Trophoblast cell (in vitro differentiated cells and primary cell): ENCODE measurements at regions not wholly inside any gene's neighbourhood (a gene's known extent, or its start where the extent isn't known, plus 50 kb on each side); places are given as distances from the start of the nearest gene placed in this dataset.
A peak's percentile ranks its signal among the peaks of the same experiment; 100 is the strongest.

Experiments used
- DNase-seq, 2 donors: peaks; one replicate each; pipeline ENCODE4 v3.0.0-alpha.2; 2016
- H2AFZ ChIP-seq: 2 replicates; pipeline ENCODE4 v1.6.1; 2013; ENCODE audit warnings: low read length, moderate library complexity, mild to moderate bottlenecking; ENCODE audit not compliant: insufficient read depth, poor library complexity
- H2AK5ac ChIP-seq: 2 replicates; pipeline ENCODE4 v1.6.1; 2013; ENCODE audit warnings: mild to moderate bottlenecking, low read length
- H2BK120ac ChIP-seq: 2 replicates; pipeline ENCODE4 v1.6.1; 2013; ENCODE audit warnings: low read length, mild to moderate bottlenecking, moderate library complexity; ENCODE audit not compliant: insufficient read depth, poor library complexity
- H2BK12ac ChIP-seq: 2 replicates; pipeline ENCODE4 v1.6.1; 2013; ENCODE audit warnings: mild to moderate bottlenecking, low read length, moderate library complexity
- H2BK5ac ChIP-seq: 2 replicates; pipeline ENCODE4 v1.6.1; 2013; ENCODE audit warnings: low read length, low read depth, moderate library complexity, mild to moderate bottlenecking; ENCODE audit not compliant: poor library complexity
- H3K14ac ChIP-seq: 2 replicates; pipeline ENCODE4 v1.6.1; 2013; ENCODE audit warnings: mild to moderate bottlenecking, low read length
- H3K18ac ChIP-seq: 2 replicates; pipeline ENCODE4 v1.6.1; 2013; ENCODE audit warnings: mild to moderate bottlenecking, low read length
- H3K23ac ChIP-seq: 2 replicates; pipeline ENCODE4 v1.6.1; 2013; ENCODE audit warnings: low read length
- H3K27ac ChIP-seq: 2 replicates; pipeline ENCODE4 v1.5.1; 2013; ENCODE audit warnings: low read depth, mild to moderate bottlenecking, inconsistent platforms, low read length, moderate library complexity
- H3K27me3 ChIP-seq: 2 replicates; pipeline ENCODE4 v1.6.1; 2013; ENCODE audit warnings: inconsistent platforms, mild to moderate bottlenecking, low read length, moderate library complexity; ENCODE audit not compliant: insufficient read depth
- H3K36me3 ChIP-seq, 2 experiments: 1 replicate in 1 of 2; 2 replicates in 1 of 2; pipeline ENCODE4 v1.6.1; 2013; ENCODE audit warnings: low read length in 2 of 2, mild to moderate bottlenecking in 2 of 2, moderate library complexity in 1 of 2; ENCODE audit not compliant: insufficient read depth in 2 of 2, control insufficient read depth in 1 of 2
- H3K4ac ChIP-seq: 2 replicates; pipeline ENCODE4 v1.6.1; 2013; ENCODE audit warnings: low read depth, mild to moderate bottlenecking, low read length, moderate library complexity
- H3K4me1 ChIP-seq, 2 experiments: 1 replicate in 1 of 2; 2 replicates in 1 of 2; pipeline ENCODE4 v1.6.1; 2013; ENCODE audit warnings: low read length in 2 of 2, mild to moderate bottlenecking in 2 of 2, moderate library complexity in 1 of 2; ENCODE audit not compliant: insufficient read depth in 2 of 2, control insufficient read depth in 1 of 2
- H3K4me2 ChIP-seq: 2 replicates; pipeline ENCODE4 v1.6.1; 2013; ENCODE audit warnings: inconsistent platforms, mild to moderate bottlenecking, low read length, moderate library complexity
- H3K4me3 ChIP-seq: 2 replicates; pipeline ENCODE4 v1.5.1; 2013; ENCODE audit warnings: mild to moderate bottlenecking, low read depth, low read length, inconsistent platforms
- H3K79me1 ChIP-seq: one replicate; pipeline ENCODE4 v1.6.1; 2013; ENCODE audit warnings: low read length
- H3K79me2 ChIP-seq: 2 replicates; pipeline ENCODE4 v1.6.1; 2013; ENCODE audit warnings: low read length, mild to moderate bottlenecking; ENCODE audit not compliant: control insufficient read depth, insufficient read depth, poor library complexity
- H3K9ac ChIP-seq: 2 replicates; pipeline ENCODE4 v1.6.1; 2013; ENCODE audit warnings: mild to moderate bottlenecking, low read length
- H3K9me3 ChIP-seq: 2 replicates; pipeline ENCODE4 v1.6.1; 2013; ENCODE audit warnings: low read depth, mild to moderate bottlenecking, control low read depth, inconsistent platforms, low read length; ENCODE audit not compliant: insufficient read depth
- H4K12ac ChIP-seq: 2 replicates; pipeline ENCODE4 v1.6.1; 2013; ENCODE audit warnings: low read depth, mild to moderate bottlenecking, low read length, moderate library complexity
- H4K8ac ChIP-seq: 2 replicates; pipeline ENCODE4 v1.6.1; 2013; ENCODE audit warnings: low read depth, mild to moderate bottlenecking, low read length, moderate library complexity
- H4K91ac ChIP-seq: one replicate; pipeline ENCODE4 v1.6.1; 2013; ENCODE audit warnings: low read depth, mild to moderate bottlenecking, low read length, moderate library complexity
- WGBS: extraction: QIAGEN DNeasy Blood & Tissue Kit; methylation state at CpG from one replicate; pipeline ENCODE4 v1.1.7; 2013; ENCODE audit warnings: missing lambda C conversion rate; ENCODE audit not compliant: insufficient read length, insufficient coverage; ENCODE audit errors: extremely low coverage; 5-methylcytosine and 5-hydroxymethylcytosine counted together

- peaks cover 7% of the 10 kb centered on the region for H3K79me1 ChIP-seq
- peaks cover 2 to 6% of the 10 kb centered on the region in 2 experiments for H3K4me1 ChIP-seq
- no peak overlapping the region for H2BK120ac ChIP-seq
- WGBS: no CpG with 5 or more reads among the region's 6 CpGs
- H3K9me3 ChIP-seq: no peaks in the 10 kb centered on the region
- H3K79me2 ChIP-seq: no peaks in the 10 kb centered on the region
- H2BK5ac ChIP-seq: no peak overlapping the region
- no peaks in the 10 kb centered on the region for H3K27me3 ChIP-seq
- no peak overlapping the region for H4K8ac ChIP-seq
- no peak overlapping the region for H4K12ac ChIP-seq
- H3K9ac ChIP-seq: no peak overlapping the region
- no peak overlapping the region for H2AFZ ChIP-seq
- no peak overlapping the region for H2BK12ac ChIP-seq
- no peak overlapping the region for H4K91ac ChIP-seq
- peak overlapping the region; percentile 73 for H3K27ac ChIP-seq
- H3K4ac ChIP-seq: no peak overlapping the region
- H2AK5ac ChIP-seq: no peak overlapping the region
- no peak overlapping the region for H3K4me3 ChIP-seq
- no peak overlapping the region for H3K18ac ChIP-seq
- no peak overlapping the region for H3K14ac ChIP-seq
- no peak overlapping the region for H3K23ac ChIP-seq
- DNase-seq: no peak
- H3K36me3 ChIP-seq: no peaks in the 10 kb centered on the region
- H3K4me2 ChIP-seq: no peak overlapping the region
These were observed 684.2 kb downstream of the EPHA4 start for GRCh38 chr2:220887876-220888275.

DNA sequence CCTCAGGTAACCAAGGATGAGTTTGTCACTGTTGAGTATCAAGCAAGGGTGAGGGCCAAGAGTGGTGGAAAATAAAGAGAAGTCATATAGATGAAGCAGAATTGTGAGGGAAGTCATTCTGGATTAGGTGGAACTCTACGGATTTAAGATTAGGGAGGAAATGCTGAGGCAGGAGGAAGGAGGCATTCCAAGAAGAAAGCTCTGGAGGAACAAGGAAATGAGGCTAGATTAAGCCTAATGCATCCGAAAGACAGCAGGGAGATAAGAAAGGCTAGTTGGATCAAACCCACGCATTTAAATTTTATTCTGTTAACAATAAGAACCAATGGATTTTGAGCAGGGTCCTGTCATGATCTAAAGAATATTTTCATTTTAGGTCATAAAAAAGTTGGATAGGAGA, 681.2 kb downstream of the EPHA4 start:
- H3K14ac ChIP-seq: no peak overlapping the region
- no peaks in the 10 kb centered on the region for H3K9me3 ChIP-seq
- no peak overlapping the region for H4K91ac ChIP-seq
- H4K12ac ChIP-seq: no peak overlapping the region
- no peak overlapping the region for H3K4ac ChIP-seq
- no peak for DNase-seq
- H2BK120ac ChIP-seq: no peak overlapping the region
- H2BK12ac ChIP-seq: no peak overlapping the region
- no peaks in the 10 kb centered on the region for H3K79me2 ChIP-seq
- no CpG with 5 or more reads among the region's 3 CpGs for WGBS
- H3K79me1 ChIP-seq: peaks cover 7% of the 10 kb centered on the region
- H3K4me1 ChIP-seq: peaks cover 2 to 6% of the 10 kb centered on the region in 2 experiments
- H2AFZ ChIP-seq: no peak overlapping the region
- H3K4me3 ChIP-seq: no peak overlapping the region
- H3K9ac ChIP-seq: no peak overlapping the region
- no peaks in the 10 kb centered on the region for H3K27me3 ChIP-seq
- H3K27ac ChIP-seq: no peak overlapping the region
- H3K23ac ChIP-seq: no peak overlapping the region
- H3K36me3 ChIP-seq: no peaks in the 10 kb centered on the region
- no peak overlapping the region for H3K18ac ChIP-seq
- no peak overlapping the region for H2BK5ac ChIP-seq
- H2AK5ac ChIP-seq: no peak overlapping the region
- H4K8ac ChIP-seq: no peak overlapping the region
- no peak overlapping the region for H3K4me2 ChIP-seq

- Histone ChIP-seq H3K27me3 (no peaks in the 10 kb centered on the region), H2BK120ac (no peak overlapping the region), H3K18ac (no peak overlapping the region), H2AFZ (no peak overlapping the region), H3K14ac (no peak overlapping the region), H3K27ac (no peak overlapping the region), H3K4me3 (no peak overlapping the region), H3K79me2 (no peaks in the 10 kb centered on the region), H3K9me3 (no peaks in the 10 kb centered on the region), H3K4me1 (peaks cover 2 to 6% of the 10 kb centered on the region in 2 experiments), H3K36me3 (no peaks in the 10 kb centered on the region), H3K4me2 (no peak overlapping the region), H3K4ac (no peak overlapping the region), H3K79me1 (peaks cover 7% of the 10 kb centered on the region), H4K8ac (no peak overlapping the region), H2BK5ac (no peak overlapping the region), H4K91ac (no peak overlapping the region), H2AK5ac (no peak overlapping the region), H3K9ac (no peak overlapping the region), H3K23ac (no peak overlapping the region), H4K12ac (no peak overlapping the region), H2BK12ac (no peak overlapping the region)
- no CpG with 5 or more reads among the region's 1 CpG for WGBS
- peak in 1 of 2 donors; percentile 35 for DNase-seq
These were observed 680.7 kb downstream of the EPHA4 start for GRCh38 chr2:220891405-220891804.

DNA sequence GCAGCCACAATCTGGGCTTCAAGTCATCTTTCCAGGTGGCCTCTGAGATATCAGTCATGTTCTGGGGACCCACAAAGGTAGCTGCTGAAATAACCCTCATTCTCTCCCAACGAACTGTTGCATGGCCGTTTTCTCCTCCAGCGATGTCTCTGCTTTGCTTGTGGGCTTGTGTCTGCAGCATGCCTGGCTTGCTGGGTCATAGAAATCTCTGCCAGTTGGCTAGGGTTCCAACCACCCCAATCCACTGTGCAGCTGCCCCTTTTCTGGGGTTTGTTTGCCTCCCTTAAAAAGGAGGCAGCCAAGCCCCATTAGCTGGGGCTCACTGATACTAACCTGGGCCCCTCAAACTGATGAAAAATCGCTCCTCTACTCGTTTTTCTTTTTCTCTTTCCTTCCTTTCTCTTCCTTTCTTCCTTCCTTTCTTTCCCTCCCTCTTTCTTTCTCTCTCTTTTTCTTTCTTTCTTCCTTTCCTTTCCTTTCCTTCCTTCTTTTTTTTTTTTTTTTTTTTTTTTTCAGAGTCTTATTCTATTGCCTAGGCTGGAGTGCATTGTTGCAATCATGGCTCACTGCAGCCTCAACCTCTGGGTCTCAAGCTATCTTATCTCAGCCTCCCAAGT, 680.0 kb downstream of the EPHA4 start:
- Histone ChIP-seq H3K27ac (no peak overlapping the region), H2BK5ac (no peak overlapping the region), H3K18ac (peak overlapping the region; percentile 11), H2AK5ac (peak overlapping the region; percentile 91), H3K79me2 (no peaks in the 10 kb centered on the region), H3K27me3 (no peaks in the 10 kb centered on the region), H4K12ac (no peak overlapping the region), H2AFZ (no peak overlapping the region), H3K4me2 (no peak overlapping the region), H3K4me1 (peaks cover 2 to 4% of the 10 kb centered on the region in 2 experiments), H3K36me3 (no peaks in the 10 kb centered on the region), H4K8ac (no peak overlapping the region), H3K4me3 (no peak overlapping the region), H3K9me3 (no peaks in the 10 kb centered on the region), H2BK120ac (no peak overlapping the region), H3K79me1 (peaks cover 5% of the 10 kb centered on the region), H4K91ac (peak overlapping the region; percentile 75), H3K4ac (no peak overlapping the region), H3K23ac (no peak overlapping the region), H2BK12ac (peak overlapping the region; percentile 54), H3K14ac (no peak overlapping the region), H3K9ac (no peak overlapping the region)
- no CpG with 5 or more reads among the region's 5 CpGs for WGBS
- no peak for DNase-seq
